GM12878 (cell line): ENCODE measurements at regions not wholly inside any gene's neighbourhood (a gene's known extent, or its start where the extent isn't known, plus 50 kb on each side); places are given as distances from the start of the nearest gene placed in this dataset.

Experiments
- ATAC-seq: fragments of 200-7000 bp; cut with Tn5 transposase; 3 replicates; pipeline ENCODE4 v1.9.1; 2020; ENCODE audit warnings: mild to moderate bottlenecking, moderate library complexity
- BruUV-seq: library from RNA; stranded (reverse); fragments of 400-500 nt; replicated peaks from 2 replicates; lab custom pipeline; 2021; lab: Mats Ljungman, UMichigan
- CTCF ChIA-PET: fragments of 300-600 bp; sonication (Branson Sonifier 250); formaldehyde crosslinking; extraction: SDS; loops from one replicate; lab custom pipeline; 2021; ENCODE audit warnings: inconsistent platforms; lab: Yijun Ruan, JAX
- POLR2A ChIA-PET: fragments of 350-600 bp; formaldehyde crosslinking; extraction: SDS; loops from one replicate; lab custom pipeline; 2021; ENCODE audit warnings: inconsistent platforms; lab: Charles Lee
- RAD21 ChIA-PET: fragments of 300-600 bp; sonication (Branson Sonifier 250); formaldehyde crosslinking; loops from one replicate; lab custom pipeline; 2023; ENCODE audit warnings: antibody characterized with exemption; ENCODE audit not compliant: unreplicated experiment; lab: Charles Lee
- SMC1A ChIA-PET: fragments of 300-600 bp; sonication (Branson Sonifier 250); formaldehyde crosslinking; loops from one replicate; lab custom pipeline; 2023; ENCODE audit not compliant: unreplicated experiment, uncharacterized antibody; lab: Charles Lee
- DNase-seq: peaks from one replicate; pipeline ENCODE4 v3.0.0-alpha.2; 2011; ENCODE audit warnings: low read depth, low spot score
- FAIRE-seq: peaks from 3 replicates; lab custom pipeline; 2011; peaks lifted over from hg19 to GRCh38; lab: Jason Lieb, UNC
- H2AFZ ChIP-seq: 2 replicates; pipeline ENCODE4 v1.6.0; 2011; ENCODE audit warnings: low read depth, low read length, control low read depth; ENCODE audit not compliant: control insufficient read depth
- H3K27ac ChIP-seq: 2 replicates; pipeline ENCODE4 v1.5.1; 2011; ENCODE audit warnings: control low read depth; ENCODE audit not compliant: control insufficient read depth, insufficient read depth
- H3K27me3 ChIP-seq, 2 experiments: replicated peaks in 1 of 2; 2 replicates each; pipeline versions ENCODE4 v1.6.0 to v1.6.1; 2011; ENCODE audit warnings: low read length in 1 of 2; ENCODE audit not compliant: control insufficient read depth in 2 of 2, insufficient read depth in 2 of 2
- H3K36me3 ChIP-seq, 2 experiments: 2 replicates each; pipeline ENCODE4 v1.5.1; 2011; ENCODE audit warnings: low read length in 1 of 2; ENCODE audit not compliant: control insufficient read depth in 2 of 2, insufficient read depth in 2 of 2
- H3K4me1 ChIP-seq: 2 replicates; pipeline ENCODE4 v1.6.1; 2011; ENCODE audit warnings: mild to moderate bottlenecking, low read length, moderate library complexity, mixed read lengths; ENCODE audit not compliant: control insufficient read depth, insufficient read depth
- H3K4me2 ChIP-seq: 2 replicates; pipeline ENCODE4 v1.6.0; 2011; ENCODE audit warnings: control low read depth; ENCODE audit not compliant: control insufficient read depth, insufficient read depth
- H3K4me3 ChIP-seq: fragments of 200-600 bp; sonication (generic); 2 replicates; pipeline ENCODE4 v1.5.1; 2016
- H3K79me2 ChIP-seq: 2 replicates; pipeline ENCODE4 v1.6.0; 2011; ENCODE audit warnings: low read length; ENCODE audit not compliant: control insufficient read depth, insufficient read depth
- H3K9ac ChIP-seq: 2 replicates; pipeline ENCODE4 v1.8.0; 2011; ENCODE audit warnings: low read length, control low read depth, mixed read lengths; ENCODE audit not compliant: control insufficient read depth, insufficient read depth
- H3K9me3 ChIP-seq: replicated peaks from 3 replicates; pipeline ENCODE4 v1.5.1; 2011; ENCODE audit warnings: mild to moderate bottlenecking, low read length; ENCODE audit not compliant: control insufficient read depth, insufficient read depth
- H4K20me1 ChIP-seq: 2 replicates; pipeline ENCODE4 v1.6.0; 2011; ENCODE audit not compliant: control insufficient read depth, insufficient read depth
- CBX3 ChIP-seq: fragments of 200-600 bp; sonication (generic); IDR thresholded peaks from 2 replicates; pipeline ENCODE4 v1.6.1; 2016; ENCODE audit warnings: low read depth, borderline replicate concordance
- CHD4 ChIP-seq: fragments of 200-600 bp; sonication (generic); IDR thresholded peaks from 2 replicates; pipeline ENCODE4 v1.6.1; 2016; ENCODE audit warnings: mild to moderate bottlenecking
- EGR1 ChIP-seq, 2 experiments: IDR thresholded peaks; 1 replicate in 1 of 2; 2 replicates in 1 of 2; pipeline ENCODE4 v1.6.1; 2011 to 2012; ENCODE audit warnings: low read depth in 2 of 2, low read length in 2 of 2, borderline replicate concordance in 1 of 2, mild to moderate bottlenecking in 1 of 2, moderate library complexity in 1 of 2
- EP300 ChIP-seq, 2 experiments: fragments of 150-350 bp in 1 of 2; IDR thresholded peaks; 2 replicates each; pipeline ENCODE4 v1.6.1; 2011 to 2012; ENCODE audit warnings: low read depth in 2 of 2, low read length in 2 of 2, borderline replicate concordance in 1 of 2, improper control_type of control experiment in 1 of 2, inconsistent platforms in 1 of 2; ENCODE audit not compliant: control insufficient read depth in 1 of 2
- FOS ChIP-seq: IDR thresholded peaks from 3 replicates; pipeline ENCODE4 v1.6.1; 2011; ENCODE audit warnings: borderline replicate concordance; ENCODE audit not compliant: insufficient read length; ENCODE audit errors: extremely low read depth
- HDGF ChIP-seq: fragments of 450-650 bp; IDR thresholded peaks from 2 replicates; pipeline ENCODE4 v1.6.1; 2016; ENCODE audit warnings: antibody characterized with exemption
- MYB ChIP-seq: fragments of 150-350 bp; IDR thresholded peaks from 2 replicates; pipeline ENCODE4 v1.6.1; 2014; ENCODE audit warnings: mild to moderate bottlenecking, low read depth, low read length, borderline replicate concordance
- SPI1 ChIP-seq: IDR thresholded peaks from 2 replicates; pipeline ENCODE4 v1.6.1; 2011; ENCODE audit warnings: low read depth, mild to moderate bottlenecking, low read length, moderate library complexity, borderline replicate concordance; ENCODE audit not compliant: insufficient read depth
- SREBF2 ChIP-seq: IDR thresholded peaks from 2 replicates; pipeline ENCODE4 v1.6.1; 2012; ENCODE audit warnings: mild to moderate bottlenecking, low read length
- ZNF592 ChIP-seq: fragments of 450-650 bp; IDR thresholded peaks from 2 replicates; pipeline ENCODE4 v1.6.1; 2017; ENCODE audit warnings: mild to moderate bottlenecking, moderate library complexity
- ZZZ3 ChIP-seq: IDR thresholded peaks from 2 replicates; pipeline ENCODE4 v1.6.1; 2011; ENCODE audit warnings: low read depth; ENCODE audit not compliant: control insufficient read depth, insufficient read length
- WGBS: methylation state at CpG from one replicate; pipeline ENCODE4 v1.1.6; 2016; ENCODE audit warnings: low lambda C conversion rate; ENCODE audit not compliant: insufficient replicate concordance, insufficient coverage; ENCODE audit errors: missing lambda C conversion rate; 5-methylcytosine and 5-hydroxymethylcytosine counted together
- in situ Hi-C: fragments of 300-500 bp; cut with MboI; formaldehyde crosslinking; loops from 9 replicates; pipeline ENCODE4 v1.14.3; 2018; ENCODE audit warnings: mixed read lengths
- intact Hi-C: fragments of 100-400 bp; cut with micrococcal nuclease; formaldehyde crosslinking; loops from one replicate; pipeline ENCODE4 v1.14.2; 2022; ENCODE audit not compliant: unreplicated experiment
- TF ChIP-seq, protein P1 (sequence below): fragments of 450-650 bp; IDR thresholded peaks from 2 replicates; pipeline ENCODE4 v1.6.1; 2017; ENCODE audit warnings: mild to moderate bottlenecking, low read depth, inconsistent platforms; ENCODE audit not compliant: poor library complexity, severe bottlenecking
- TF ChIP-seq, protein P2 (sequence below): fragments of 450-650 bp; IDR thresholded peaks from 2 replicates; pipeline ENCODE4 v1.6.1; 2017; ENCODE audit warnings: borderline replicate concordance

DNA sequence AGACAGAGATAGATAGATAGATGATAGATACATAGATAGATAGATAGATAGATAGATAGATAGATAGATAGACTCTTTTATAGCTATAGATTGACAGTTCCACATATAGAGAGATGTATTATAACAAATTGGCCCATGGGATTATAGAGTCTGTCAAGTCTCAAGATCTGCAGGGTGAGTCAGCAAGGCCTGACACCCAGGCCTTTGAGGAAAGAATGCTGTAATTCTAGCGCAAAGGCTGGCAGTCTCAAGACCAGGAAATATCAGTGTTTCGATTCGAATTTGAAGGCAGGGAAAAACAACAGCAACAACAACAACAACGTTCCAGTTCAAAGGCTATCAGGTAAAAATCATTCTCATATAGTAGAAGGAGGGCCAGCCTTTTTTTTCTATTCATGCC, 339.2 kb upstream of the CDH9 start (continued):
- TF ChIP-seq, protein P1, sequence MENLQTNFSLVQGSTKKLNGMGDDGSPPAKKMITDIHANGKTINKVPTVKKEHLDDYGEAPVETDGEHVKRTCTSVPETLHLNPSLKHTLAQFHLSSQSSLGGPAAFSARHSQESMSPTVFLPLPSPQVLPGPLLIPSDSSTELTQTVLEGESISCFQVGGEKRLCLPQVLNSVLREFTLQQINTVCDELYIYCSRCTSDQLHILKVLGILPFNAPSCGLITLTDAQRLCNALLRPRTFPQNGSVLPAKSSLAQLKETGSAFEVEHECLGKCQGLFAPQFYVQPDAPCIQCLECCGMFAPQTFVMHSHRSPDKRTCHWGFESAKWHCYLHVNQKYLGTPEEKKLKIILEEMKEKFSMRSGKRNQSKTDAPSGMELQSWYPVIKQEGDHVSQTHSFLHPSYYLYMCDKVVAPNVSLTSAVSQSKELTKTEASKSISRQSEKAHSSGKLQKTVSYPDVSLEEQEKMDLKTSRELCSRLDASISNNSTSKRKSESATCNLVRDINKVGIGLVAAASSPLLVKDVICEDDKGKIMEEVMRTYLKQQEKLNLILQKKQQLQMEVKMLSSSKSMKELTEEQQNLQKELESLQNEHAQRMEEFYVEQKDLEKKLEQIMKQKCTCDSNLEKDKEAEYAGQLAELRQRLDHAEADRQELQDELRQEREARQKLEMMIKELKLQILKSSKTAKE: no peak
- no peak for TF ChIP-seq SREBF2

- in situ Hi-C loops: no loop called here
- BruUV-seq: no TSS peak
- ChIA-PET POLR2A (no interaction called here), CTCF (no interaction called here), SMC1A (no interaction called here), RAD21 (no interaction called here)
- intact Hi-C loops: no loop called here
- Histone ChIP-seq H4K20me1 (no peaks in the 10 kb centered on the region), H3K9me3 (no peaks in the 10 kb centered on the region), H3K27me3 (no peaks in the 10 kb centered on the region), H3K4me1 (no peaks in the 10 kb centered on the region), H3K4me3 (no peak overlapping the region), H2AFZ (no peak overlapping the region), H3K36me3 (no peaks in the 10 kb centered on the region), H3K4me2 (no peak overlapping the region), H3K9ac (no peak overlapping the region), H3K79me2 (no peaks in the 10 kb centered on the region), H3K27ac (no peak overlapping the region)
- ATAC-seq (no peak), FAIRE-seq (no peak), DNase-seq (no peak)
- 36% methylated on average over 6 of the region's 6 CpGs for WGBS
- no peak for TF ChIP-seq FOS
- TF ChIP-seq EGR1 (IDR thresholded peaks at IDR 0.05; ENCODE audit: borderline replicate concordance in 1 of 2, low read depth in 2 of 2, low read length in 2 of 2): no peak
- TF ChIP-seq, protein P2, sequence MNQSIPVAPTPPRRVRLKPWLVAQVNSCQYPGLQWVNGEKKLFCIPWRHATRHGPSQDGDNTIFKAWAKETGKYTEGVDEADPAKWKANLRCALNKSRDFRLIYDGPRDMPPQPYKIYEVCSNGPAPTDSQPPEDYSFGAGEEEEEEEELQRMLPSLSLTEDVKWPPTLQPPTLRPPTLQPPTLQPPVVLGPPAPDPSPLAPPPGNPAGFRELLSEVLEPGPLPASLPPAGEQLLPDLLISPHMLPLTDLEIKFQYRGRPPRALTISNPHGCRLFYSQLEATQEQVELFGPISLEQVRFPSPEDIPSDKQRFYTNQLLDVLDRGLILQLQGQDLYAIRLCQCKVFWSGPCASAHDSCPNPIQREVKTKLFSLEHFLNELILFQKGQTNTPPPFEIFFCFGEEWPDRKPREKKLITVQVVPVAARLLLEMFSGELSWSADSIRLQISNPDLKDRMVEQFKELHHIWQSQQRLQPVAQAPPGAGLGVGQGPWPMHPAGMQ: no peak
- TF ChIP-seq ZNF592: no peak
- no peak for TF ChIP-seq CHD4
- no peak for TF ChIP-seq EP300 (IDR thresholded peaks at IDR 0.05; ENCODE audit: borderline replicate concordance in 1 of 2, control insufficient read depth in 1 of 2, low read depth in 2 of 2, low read length in 2 of 2)
- no peak for TF ChIP-seq SPI1
- TF ChIP-seq ZZZ3: no peak
- TF ChIP-seq HDGF: no peak
- TF ChIP-seq, protein P1: no peak
- TF ChIP-seq MYB: no peak
- TF ChIP-seq CBX3: no peak
Measured at GRCh38 chr5:27353970-27354369, 315.6 kb upstream of the CDH9 start.
